Daoy (cell line): ENCODE measurements at regions not wholly inside any gene's neighbourhood (a gene's known extent, or its start where the extent isn't known, plus 50 kb on each side); places are given as distances from the start of the nearest gene placed in this dataset.
"Not testable (repeated sequence)": the region's sequence is repeated elsewhere in the genome, so short reads cannot be mapped to it uniquely, and the experiment has no call there.

ENCODE experiments used
- DNase-seq: peaks from one replicate; pipeline ENCODE4 v3.0.0-alpha.2; 2015; ENCODE audit warnings: low read depth

GRCh38 chr13:108082481-108082880, 132.9 kb downstream of the LIG4 start:
- DNase-seq: no peak

GRCh38 chr13:108077284-108077683, 138.1 kb downstream of the LIG4 start:
- DNase-seq: no peak

DNA sequence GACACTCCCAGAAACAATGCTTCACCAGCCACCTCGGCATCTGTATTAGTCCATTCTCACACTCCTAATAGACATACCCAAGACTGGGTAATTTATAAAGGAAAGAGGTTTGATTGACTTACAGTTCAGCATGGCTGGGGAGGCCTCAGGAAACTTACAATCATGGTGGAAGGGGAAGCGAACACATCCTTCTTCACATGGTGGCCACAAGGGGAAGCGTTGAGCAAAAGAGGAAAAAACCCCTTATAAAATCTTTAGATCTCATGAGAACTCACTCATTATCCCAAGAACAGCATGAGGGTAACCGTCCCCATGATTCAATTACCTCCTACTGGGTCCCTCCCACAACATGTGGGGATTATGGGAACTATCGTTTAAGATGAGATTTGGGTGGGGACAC, 140.9 kb downstream of the LIG4 start:
- not testable (repeated sequence) for DNase-seq

GRCh38 chr13:108070925-108071324, 144.4 kb downstream of the LIG4 start:
- no peak for DNase-seq

DNA sequence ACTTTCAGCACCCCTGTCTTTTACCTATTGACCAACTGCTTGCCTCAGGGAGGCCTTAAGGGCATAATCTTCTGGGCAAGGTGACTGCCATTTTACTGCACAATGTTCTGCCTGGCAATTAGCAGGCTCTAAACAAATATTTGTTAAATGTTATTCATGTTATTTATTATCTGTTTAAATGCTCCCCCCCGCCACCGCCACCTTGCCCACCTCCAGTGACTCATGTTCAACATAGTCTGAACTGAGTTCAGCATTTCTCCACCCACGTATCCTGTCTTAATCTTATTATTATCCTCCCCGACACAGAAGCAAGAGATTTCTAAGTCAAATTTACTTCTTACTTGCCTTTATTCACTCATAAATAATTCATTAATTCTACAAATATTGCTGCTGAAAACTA, 144.8 kb downstream of the LIG4 start:
- no peak for DNase-seq

DNA sequence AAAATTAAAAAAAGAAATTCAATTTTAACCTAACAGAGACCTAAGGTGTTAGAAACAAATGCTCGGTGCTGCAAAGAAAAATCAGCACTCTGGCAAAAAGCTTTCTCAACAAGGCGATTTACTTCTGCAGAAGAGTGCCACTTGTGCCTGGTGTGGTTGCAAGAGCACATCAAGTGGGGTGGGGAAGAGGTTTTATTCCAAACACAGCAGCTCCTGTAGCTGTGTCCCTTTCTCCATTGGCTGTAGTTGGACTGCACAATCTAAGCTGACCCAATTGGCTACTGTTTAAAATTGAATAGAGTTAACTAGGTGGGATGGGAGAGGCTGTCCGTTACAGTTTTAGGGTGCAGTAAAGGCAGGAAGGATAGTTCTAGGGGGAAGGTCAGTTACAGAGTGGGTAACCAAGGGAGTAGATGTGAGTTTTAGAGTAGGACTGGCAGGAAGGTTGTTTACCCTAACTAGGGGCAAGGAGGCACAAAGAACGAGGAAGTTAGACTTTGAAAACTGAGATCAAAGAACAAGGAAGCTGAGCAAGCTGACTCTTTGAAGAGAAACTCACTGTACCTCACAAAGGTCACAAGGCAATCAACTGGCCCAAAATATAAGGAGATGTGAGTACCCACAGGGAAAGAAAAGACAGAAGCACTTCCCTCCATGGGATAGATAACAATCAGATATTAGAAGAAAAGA, 145.7 kb downstream of the LIG4 start:
- no peak for DNase-seq

DNA sequence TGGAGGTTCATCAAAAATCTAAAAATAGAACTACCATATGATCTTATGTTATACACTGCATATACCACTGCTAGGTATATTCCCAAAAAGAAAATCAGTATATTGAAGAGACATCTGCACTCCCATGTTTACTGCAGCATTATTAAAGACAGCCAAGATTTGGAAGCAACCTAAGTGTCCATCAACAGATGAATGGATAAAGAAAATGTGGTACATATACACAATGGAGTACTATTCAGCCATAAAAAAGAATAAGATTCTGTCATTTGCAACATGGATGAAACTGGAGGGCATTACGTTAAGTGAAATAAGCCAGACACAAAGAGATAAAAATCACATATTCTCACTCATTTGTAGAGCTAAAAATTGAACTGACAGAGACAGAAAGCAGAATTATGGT, 151.0 kb downstream of the LIG4 start:
- not testable (repeated sequence) for DNase-seq

DNA sequence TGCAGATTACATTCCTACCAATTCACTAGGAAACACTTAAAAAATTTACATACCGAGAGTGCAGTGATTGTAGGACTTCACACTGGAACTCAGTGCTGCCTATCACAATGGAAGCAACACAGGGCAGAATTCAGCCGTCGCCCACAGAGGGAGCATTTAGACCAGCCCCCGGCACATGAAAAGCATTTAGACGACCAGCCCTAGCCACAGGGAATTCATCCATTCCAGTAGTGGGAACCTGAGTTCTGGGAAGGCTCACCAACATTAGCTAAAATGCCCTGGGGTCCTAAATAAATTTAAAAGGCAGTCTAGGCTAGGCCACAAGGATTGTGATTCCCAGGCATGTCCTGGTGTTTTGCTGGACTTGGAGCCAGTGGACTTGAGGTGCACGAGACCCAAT, 155.2 kb downstream of the LIG4 start:
- no peak for DNase-seq

- DNase-seq: no peak
These were observed 159.1 kb downstream of the LIG4 start for GRCh38 chr13:108056278-108056677.

DNA sequence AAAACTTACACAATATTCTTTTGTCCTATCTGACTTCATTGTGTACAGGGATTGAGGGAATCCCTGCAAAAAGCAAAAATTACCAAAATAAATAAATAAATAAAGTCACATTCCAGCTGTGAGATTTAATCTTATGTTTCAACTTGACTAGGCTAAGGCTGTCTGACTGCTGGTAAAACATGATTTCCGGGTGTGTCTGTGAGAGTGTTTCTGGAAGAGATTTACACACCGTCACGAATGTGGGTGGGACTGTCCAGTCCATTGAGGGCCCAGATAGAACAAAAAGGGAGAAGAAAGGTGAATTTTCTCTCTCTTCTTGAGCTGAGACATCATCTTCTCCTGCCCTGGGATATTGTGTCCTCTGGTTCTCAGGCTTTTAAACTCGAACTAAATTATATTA, 166.1 kb downstream of the LIG4 start:
- no peak for DNase-seq

DNA sequence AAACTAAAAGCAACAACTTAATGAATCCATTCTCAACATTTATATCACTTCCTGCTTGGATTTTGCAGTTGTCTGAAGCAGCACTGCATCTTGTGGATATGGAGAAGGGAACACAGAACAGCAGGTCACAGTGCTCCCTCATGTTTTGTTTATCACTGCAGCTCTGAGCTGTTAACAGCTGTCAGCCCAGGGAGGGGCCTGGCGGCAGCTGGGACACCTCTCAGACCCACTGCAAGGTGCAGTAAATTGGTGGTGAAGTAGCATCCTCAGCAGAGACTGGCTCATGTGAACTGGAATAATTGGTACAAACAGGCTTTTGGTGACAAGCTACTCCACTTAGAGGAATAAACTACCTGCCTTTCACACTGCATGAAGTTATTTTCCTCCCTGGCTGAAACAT, 170.4 kb downstream of the LIG4 start:
- DNase-seq: no peak

DNA sequence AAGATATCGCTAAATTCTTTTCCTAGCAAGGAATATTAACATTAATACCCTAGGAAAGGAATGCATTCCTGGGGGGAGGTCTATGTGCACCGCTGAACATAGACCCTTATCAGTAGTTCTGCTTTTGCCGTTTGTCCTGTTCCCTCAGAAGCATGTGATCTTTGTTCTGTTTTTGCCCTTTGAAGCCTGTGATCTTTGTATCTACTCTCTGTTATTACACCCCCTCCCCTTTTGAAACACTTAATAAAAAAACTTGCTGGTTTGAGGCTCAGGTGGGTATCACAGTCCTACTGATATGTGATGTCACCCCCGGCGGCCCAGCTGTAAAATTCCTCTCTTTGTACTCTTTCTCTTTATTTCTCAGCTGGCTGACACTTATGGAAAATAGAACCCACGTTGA, 172.5 kb downstream of the LIG4 start:
- DNase-seq: not testable (repeated sequence)

DNA sequence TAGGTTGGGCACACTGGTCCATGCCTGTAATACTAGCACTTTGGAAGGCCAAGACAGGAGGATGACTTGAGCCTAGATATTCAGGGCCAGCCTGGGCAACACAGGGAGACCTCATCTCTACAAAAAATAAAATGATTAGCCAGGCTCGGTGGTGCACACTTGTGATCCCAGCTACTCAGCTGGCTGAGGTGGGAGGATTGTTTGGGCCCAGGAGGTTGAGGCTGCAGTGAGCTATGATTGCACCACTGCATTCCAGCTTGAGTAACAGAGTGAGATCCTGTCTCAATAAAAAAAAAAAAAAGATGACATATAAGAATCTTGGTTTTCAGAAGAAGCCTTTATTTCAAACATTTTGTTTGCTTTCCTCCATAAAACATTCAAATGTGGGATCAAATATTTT, 178.0 kb downstream of the LIG4 start:
- DNase-seq: no peak

DNA sequence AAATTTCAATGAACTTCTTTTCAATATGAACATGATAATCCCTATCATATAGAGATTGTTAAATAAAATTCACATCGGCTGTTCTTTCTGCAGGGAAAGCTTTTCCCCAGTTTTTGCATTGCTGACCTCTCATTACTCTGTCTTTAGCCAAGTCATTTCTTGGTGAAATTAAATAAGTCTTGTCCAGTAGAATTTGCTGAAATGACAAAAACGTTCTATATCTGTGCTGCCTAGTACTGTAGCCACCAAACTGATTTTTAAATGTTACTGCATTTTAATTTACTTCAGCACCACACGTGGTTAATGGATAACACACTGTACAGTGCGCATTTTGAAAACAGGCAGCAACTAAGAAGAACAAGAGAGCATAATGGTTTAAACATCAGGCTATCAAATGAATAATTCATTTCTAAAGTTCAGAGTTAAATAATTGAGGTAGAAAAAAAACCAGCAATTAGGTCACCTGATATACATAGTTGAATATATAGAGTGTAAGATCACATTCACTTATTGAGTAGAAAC, 178.9 kb downstream of the LIG4 start:
- no peak for DNase-seq

- no peak for DNase-seq
These were observed 180.4 kb downstream of the LIG4 start for GRCh38 chr13:108034909-108035410.

DNA sequence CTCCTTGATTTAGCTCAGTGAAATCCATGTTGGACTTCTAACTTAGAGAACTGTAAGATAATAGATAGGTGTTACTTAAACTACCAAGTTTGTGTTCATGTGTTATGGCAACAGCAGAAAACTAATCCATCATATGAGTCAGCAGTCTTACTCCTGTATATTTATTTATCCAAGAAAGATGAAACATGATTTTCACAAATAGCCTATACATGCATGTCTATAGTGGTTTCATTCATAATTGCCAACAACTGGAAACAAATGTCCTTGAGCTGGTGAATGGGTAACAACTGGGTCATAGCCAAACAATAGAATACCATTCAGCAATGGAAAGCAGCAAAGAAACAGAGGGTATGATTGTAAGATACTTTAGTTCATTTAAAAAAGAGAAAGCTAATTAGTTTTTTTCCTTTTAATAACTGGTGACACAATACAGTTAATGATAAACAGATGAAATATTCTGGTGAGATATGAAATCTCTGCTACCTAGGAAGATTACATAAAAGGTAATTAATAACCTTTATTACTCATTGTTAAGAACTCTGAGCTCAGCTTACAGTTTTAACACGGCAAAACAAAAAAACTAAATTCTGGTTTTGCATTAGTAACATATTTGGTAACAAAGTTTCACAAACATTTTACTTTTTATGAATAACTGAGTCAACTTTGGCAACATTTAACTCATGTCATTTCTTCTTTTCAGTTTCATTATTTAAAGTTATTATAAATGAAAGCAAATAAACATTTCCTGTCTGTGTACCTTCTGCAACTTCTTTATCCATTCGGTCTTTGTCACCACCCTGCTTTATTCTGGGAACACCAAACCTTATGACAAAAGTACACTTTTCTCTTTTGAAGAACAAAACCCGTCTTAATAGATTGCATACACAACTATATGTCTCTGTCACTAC, 181.3 kb downstream of the LIG4 start:
- DNase-seq: peak; percentile 4

DNA sequence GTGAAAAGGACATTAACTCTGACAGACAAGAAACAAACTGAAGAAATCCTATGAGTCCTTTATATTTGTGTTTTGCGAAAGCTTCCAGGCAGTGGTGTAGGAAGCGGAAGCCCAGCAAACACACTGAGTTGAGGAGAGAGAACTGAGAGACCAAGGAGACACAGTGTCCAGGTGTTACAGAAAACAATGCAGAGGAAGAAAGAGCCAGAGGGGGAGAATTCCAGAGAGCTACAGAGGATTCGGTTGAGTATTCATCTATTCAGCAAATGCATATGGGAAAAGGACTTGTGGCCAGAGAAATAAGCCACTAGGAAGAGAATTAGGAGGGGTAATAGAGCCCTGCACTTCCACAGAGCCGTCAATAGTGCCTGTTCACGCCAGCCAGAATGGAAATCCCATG, 183.5 kb downstream of the LIG4 start:
- no peak for DNase-seq

GRCh38 chr13:108030769-108031168, 184.6 kb downstream of the LIG4 start:
- DNase-seq: no peak

- no peak for DNase-seq
These were observed 188.5 kb downstream of the LIG4 start for GRCh38 chr13:108026680-108027410.

- DNase-seq: no peak
These were observed 195.3 kb downstream of the LIG4 start for GRCh38 chr13:108020027-108020426.

DNA sequence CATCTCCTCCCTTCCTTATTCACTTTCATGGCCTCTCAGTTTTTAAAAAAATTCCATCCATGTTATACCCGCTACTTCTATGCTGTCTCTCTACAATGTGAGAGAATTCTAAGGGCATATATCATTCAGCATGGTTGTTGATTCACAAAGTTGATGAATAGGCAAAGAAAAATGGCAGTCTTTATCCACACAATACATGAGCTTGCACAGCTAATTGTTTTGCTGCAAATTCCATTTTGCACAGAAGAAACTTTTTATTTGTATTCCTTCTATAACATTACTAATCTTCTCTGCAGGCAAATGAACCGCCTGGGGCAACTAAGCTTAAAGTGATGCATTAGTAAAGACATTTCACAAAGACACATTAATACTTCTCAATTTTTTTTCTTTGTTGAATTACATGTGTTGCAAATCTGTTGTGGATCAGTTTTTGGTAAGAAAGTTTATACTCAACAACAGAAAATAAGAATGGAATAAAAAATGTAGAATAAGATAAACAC, 196.9 kb downstream of the LIG4 start:
- DNase-seq: no peak

DNA sequence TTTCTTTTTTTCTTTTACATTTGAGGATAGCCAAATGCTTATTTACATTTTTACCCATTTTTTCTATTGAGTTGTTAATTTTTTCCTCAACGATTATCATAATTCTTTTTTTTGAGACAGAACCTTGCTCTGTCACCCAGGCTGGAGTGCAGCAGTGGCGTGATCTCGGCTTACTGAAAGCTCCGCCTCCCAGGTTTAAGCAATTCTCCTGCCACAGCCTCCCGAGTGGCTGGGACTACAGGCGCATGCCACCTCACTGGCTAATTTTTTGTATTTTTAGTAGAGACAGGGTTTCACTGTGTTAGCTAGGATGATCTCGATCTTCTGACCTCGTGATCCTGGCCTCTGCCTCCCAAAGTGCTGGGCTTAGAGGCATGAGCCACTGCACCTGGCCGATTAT, 208.7 kb downstream of the LIG4 start:
- no peak for DNase-seq
